ENCODE measurements at regions not wholly inside any gene's neighbourhood (a gene's known extent, or its start where the extent isn't known, plus 50 kb on each side); places are given as distances from the start of the nearest gene placed in this dataset.

GRCh38 chr18:30245766-30246455, 796.6 kb downstream of the DSC3 start:
- intact Hi-C loops (cut with DNase I) = loop anchor here (10.0 kb wide), 1 partner anchor 61 kb away; no protein-coding TSS in a partner anchor

GRCh38 chr18:30234755-30235154, 807.8 kb downstream of the DSC3 start:
- Histone ChIP-seq H3K36me3 (ENCODE audit: control insufficient read depth in 2 of 3, insufficient read depth in 3 of 3, low read length in 3 of 3) (no peaks in the 10 kb centered on the region), H3K4me1 (ENCODE audit: control insufficient read depth in 2 of 3, insufficient read depth in 2 of 3, low read depth in 1 of 3, low read length in 3 of 3) (no peaks in the 10 kb centered on the region), H3K4me3 (ENCODE audit: low read length in 3 of 3) (no peak overlapping the region), H3K9ac (ENCODE audit: low read length in 3 of 3) (no peak overlapping the region), H3K27ac (ENCODE audit: low read depth in 2 of 2, low read length in 2 of 2) (no peak overlapping the region), H3K27me3 (ENCODE audit: control insufficient read depth, insufficient read depth, low read length) (no peaks in the 10 kb centered on the region), H3K9me3 (ENCODE audit: control insufficient read depth in 2 of 3, insufficient read depth in 1 of 3, low read length in 3 of 3) (no peaks in the 10 kb centered on the region)
- no peak for DNase-seq
- intact Hi-C loops (cut with DNase I) = no loop called here
- FAIRE-seq = no peak
- no peak for TF ChIP-seq CTCF (IDR thresholded peaks at IDR 0.05; ENCODE audit: borderline replicate concordance, extremely low read depth, insufficient read depth)

More at GRCh38 chr18:30245766-30246455, 796.6 kb downstream of the DSC3 start:
- FAIRE-seq (no peak), DNase-seq (peak in 2 of 5 donors; percentile 30 to 61)
- Histone ChIP-seq H3K4me1 (ENCODE audit: control insufficient read depth in 2 of 3, insufficient read depth in 2 of 3, low read depth in 1 of 3, low read length in 3 of 3) (no peaks in the 10 kb centered on the region), H3K9me3 (ENCODE audit: control insufficient read depth in 2 of 3, insufficient read depth in 1 of 3, low read length in 3 of 3) (no peaks in the 10 kb centered on the region), H3K36me3 (ENCODE audit: control insufficient read depth in 2 of 3, insufficient read depth in 3 of 3, low read length in 3 of 3) (no peaks in the 10 kb centered on the region), H3K9ac (ENCODE audit: low read length in 3 of 3) (no peak overlapping the region), H3K27me3 (ENCODE audit: control insufficient read depth, insufficient read depth, low read length) (no peaks in the 10 kb centered on the region), H3K27ac (ENCODE audit: low read depth in 2 of 2, low read length in 2 of 2) (no peak overlapping the region), H3K4me3 (ENCODE audit: low read length in 3 of 3) (no peak overlapping the region)
- no peak for TF ChIP-seq CTCF (IDR thresholded peaks at IDR 0.05; ENCODE audit: borderline replicate concordance, extremely low read depth, insufficient read depth)

GRCh38 chr18:30211112-30211511, 831.4 kb downstream of the DSC3 start:
- intact Hi-C loops (cut with DNase I) = no loop called here
- FAIRE-seq = no peak
- no peak for TF ChIP-seq CTCF (IDR thresholded peaks at IDR 0.05; ENCODE audit: borderline replicate concordance, extremely low read depth, insufficient read depth)

More at GRCh38 chr18:30211112-30211511, 831.4 kb downstream of the DSC3 start:
- H3K4me1 ChIP-seq (ENCODE audit: control insufficient read depth in 2 of 3, insufficient read depth in 2 of 3, low read depth in 1 of 3, low read length in 3 of 3) = no peaks in the 10 kb centered on the region
- no peaks in the 10 kb centered on the region for H3K27me3 ChIP-seq (ENCODE audit: control insufficient read depth, insufficient read depth, low read length)
- H3K9me3 ChIP-seq (ENCODE audit: control insufficient read depth in 2 of 3, insufficient read depth in 1 of 3, low read length in 3 of 3) = no peaks in the 10 kb centered on the region
- no peak overlapping the region for H3K27ac ChIP-seq (ENCODE audit: low read depth in 2 of 2, low read length in 2 of 2)
- no peaks in the 10 kb centered on the region for H3K36me3 ChIP-seq (ENCODE audit: control insufficient read depth in 2 of 3, insufficient read depth in 3 of 3, low read length in 3 of 3)
- no peak overlapping the region for H3K4me3 ChIP-seq (ENCODE audit: low read length in 3 of 3)
- H3K9ac ChIP-seq (ENCODE audit: low read length in 3 of 3) = no peak overlapping the region
- no peak for DNase-seq
